ENCODE measurements at regions not wholly inside any gene's neighbourhood (a gene's known extent, or its start where the extent isn't known, plus 50 kb on each side); places are given as distances from the start of the nearest gene placed in this dataset.

GRCh38 chr17:64749306-64749705 is 87.2 kb upstream of the SMURF2 start:
- no peaks in the 10 kb centered on the region for H3K27me3 ChIP-seq (ENCODE audit: control insufficient read depth, extremely low read depth, insufficient read depth, low read length)
- no peaks in the 10 kb centered on the region for H3K9me3 ChIP-seq (ENCODE audit: control insufficient read depth, low read depth, low read length)
- H3K9ac ChIP-seq (ENCODE audit: control insufficient read depth, extremely low read depth, insufficient read depth, low read length) = no peak overlapping the region
- FAIRE-seq = no peak
- H3K27ac ChIP-seq (ENCODE audit: control insufficient read depth, insufficient read depth, low read length) = no peak overlapping the region
- no peak for TF ChIP-seq EZH2 (IDR thresholded peaks at IDR 0.05; ENCODE audit: low read length)
- no peak for TF ChIP-seq CTCF (optimal IDR thresholded peaks at IDR 0.05 in 1 of 3, IDR thresholded peaks at IDR 0.05 in 1 of 3, conservative IDR thresholded peaks at IDR 0.05 in 1 of 3; ENCODE audit: extremely low read depth in 1 of 3, insufficient read depth in 2 of 3, low read length in 3 of 3)
- H4K20me1 ChIP-seq (ENCODE audit: control insufficient read depth, extremely low read depth, insufficient read depth, low read length) = no peaks in the 10 kb centered on the region
- H3K4me1 ChIP-seq (ENCODE audit: control insufficient read depth, extremely low read depth, insufficient read depth, low read length) = peaks cover 3% of the 10 kb centered on the region
- no peak overlapping the region for H3K4me2 ChIP-seq (ENCODE audit: control insufficient read depth, extremely low read depth, insufficient read depth, low read depth, low read length)
- dilution Hi-C loops (cut with MboI; ENCODE audit: extremely low pct_ligation_motif_present, low sequenced_read_pairs) = loop anchor here (10.0 kb wide), 1 partner anchor 95 kb away; no protein-coding TSS in a partner anchor
- no peaks in the 10 kb centered on the region for H3K79me2 ChIP-seq (ENCODE audit: control insufficient read depth, insufficient read depth, low read length)
- no peak overlapping the region for H3K4me3 ChIP-seq (ENCODE audit: control insufficient read depth in 2 of 3, extremely low read depth in 1 of 3, insufficient read depth in 2 of 3, low read depth in 1 of 3, low read length in 3 of 3)
- H2AFZ ChIP-seq (ENCODE audit: control insufficient read depth, low read length) = no peak overlapping the region
- H3K9me1 ChIP-seq (ENCODE audit: control insufficient read depth, extremely low read depth, insufficient read depth, low read length) = no peaks in the 10 kb centered on the region
- peaks cover 0 to 19% of the 10 kb centered on the region in 2 experiments for H3K36me3 ChIP-seq (ENCODE audit: control insufficient read depth in 2 of 2, extremely low read depth in 1 of 2, insufficient read depth in 2 of 2, low read length in 2 of 2)
- DNase-seq (ENCODE audit: low read depth, low spot score) = no peak

GRCh38 chr17:64747938-64748540 is 85.9 kb upstream of the SMURF2 start:
- no peaks in the 10 kb centered on the region for H3K9me3 ChIP-seq (ENCODE audit: control insufficient read depth, low read depth, low read length)
- dilution Hi-C loops (cut with MboI; ENCODE audit: extremely low pct_ligation_motif_present, low sequenced_read_pairs) = loop anchor here (10.0 kb wide), 1 partner anchor 93 kb away; no protein-coding TSS in a partner anchor
- H3K9me1 ChIP-seq (ENCODE audit: control insufficient read depth, extremely low read depth, insufficient read depth, low read length) = no peaks in the 10 kb centered on the region
- no peaks in the 10 kb centered on the region for H3K79me2 ChIP-seq (ENCODE audit: control insufficient read depth, insufficient read depth, low read length)
- H4K20me1 ChIP-seq (ENCODE audit: control insufficient read depth, extremely low read depth, insufficient read depth, low read length) = no peaks in the 10 kb centered on the region
- no peak for DNase-seq (ENCODE audit: low read depth, low spot score)
- H3K4me2 ChIP-seq (ENCODE audit: control insufficient read depth, extremely low read depth, insufficient read depth, low read depth, low read length) = no peak overlapping the region
- H3K27me3 ChIP-seq (ENCODE audit: control insufficient read depth, extremely low read depth, insufficient read depth, low read length) = no peaks in the 10 kb centered on the region
- peaks cover 3% of the 10 kb centered on the region for H3K4me1 ChIP-seq (ENCODE audit: control insufficient read depth, extremely low read depth, insufficient read depth, low read length)
- peaks cover 0 to 14% of the 10 kb centered on the region in 2 experiments for H3K36me3 ChIP-seq (ENCODE audit: control insufficient read depth in 2 of 2, extremely low read depth in 1 of 2, insufficient read depth in 2 of 2, low read length in 2 of 2)
- FAIRE-seq = no peak
- H2AFZ ChIP-seq (ENCODE audit: control insufficient read depth, low read length) = no peak overlapping the region
- no peak overlapping the region for H3K27ac ChIP-seq (ENCODE audit: control insufficient read depth, insufficient read depth, low read length)
- H3K9ac ChIP-seq (ENCODE audit: control insufficient read depth, extremely low read depth, insufficient read depth, low read length) = no peak overlapping the region
- TF ChIP-seq EZH2 (IDR thresholded peaks at IDR 0.05; ENCODE audit: low read length) (no peak), CTCF (optimal IDR thresholded peaks at IDR 0.05 in 1 of 3, IDR thresholded peaks at IDR 0.05 in 1 of 3, conservative IDR thresholded peaks at IDR 0.05 in 1 of 3; ENCODE audit: extremely low read depth in 1 of 3, insufficient read depth in 2 of 3, low read length in 3 of 3) (no peak)
- no peak overlapping the region for H3K4me3 ChIP-seq (ENCODE audit: control insufficient read depth in 2 of 3, extremely low read depth in 1 of 3, insufficient read depth in 2 of 3, low read depth in 1 of 3, low read length in 3 of 3)

Measured in keratinocyte (primary cell).